ENCODE measurements at regions not wholly inside any gene's neighbourhood (a gene's known extent, or its start where the extent isn't known, plus 50 kb on each side); places are given as distances from the start of the nearest gene placed in this dataset.

GRCh38 chr7:131254211-131254610, 73.5 kb upstream of the MKLN1 start:
- no peak for TF ChIP-seq CTCF (IDR thresholded peaks at IDR 0.05)
- ATAC-seq (ENCODE audit: low FRiP score) (no peak), DNase-seq (ENCODE audit: low spot score) (no peak)

- TF ChIP-seq CTCF (IDR thresholded peaks at IDR 0.05) = no peak
- DNase-seq (ENCODE audit: low spot score) (no peak), ATAC-seq (ENCODE audit: low FRiP score) (no peak)
Measured at GRCh38 chr7:131255242-131255641, 72.4 kb upstream of the MKLN1 start.

GRCh38 chr7:131261476-131261994, 66.1 kb upstream of the MKLN1 start:
- no peak for TF ChIP-seq CTCF (IDR thresholded peaks at IDR 0.05)
- ATAC-seq (ENCODE audit: low FRiP score) = no peak
- no peak for DNase-seq (ENCODE audit: low spot score)

GRCh38 chr7:131265227-131265626, 62.4 kb upstream of the MKLN1 start:
- DNase-seq (ENCODE audit: low spot score) = no peak
- no peak for TF ChIP-seq CTCF (IDR thresholded peaks at IDR 0.05)
- ATAC-seq (ENCODE audit: low FRiP score) = no peak

GRCh38 chr7:131267631-131268030, 60.0 kb upstream of the MKLN1 start:
- no peak for TF ChIP-seq CTCF (IDR thresholded peaks at IDR 0.05)
- ATAC-seq (ENCODE audit: low FRiP score) (no peak), DNase-seq (ENCODE audit: low spot score) (no peak)

- ATAC-seq (ENCODE audit: low FRiP score) = no peak
- no peak for DNase-seq (ENCODE audit: low spot score)
- no peak for TF ChIP-seq CTCF (IDR thresholded peaks at IDR 0.05)
Measured at GRCh38 chr7:131268906-131269305, 58.8 kb upstream of the MKLN1 start.

GRCh38 chr7:131272086-131272485, 55.6 kb upstream of the MKLN1 start:
- no peak for TF ChIP-seq CTCF (IDR thresholded peaks at IDR 0.05)
- ATAC-seq (ENCODE audit: low FRiP score) (no peak), DNase-seq (ENCODE audit: low spot score) (no peak)

Measured in omental fat pad (tissue), 3 donors.